ENCODE measurements at regions not wholly inside any gene's neighbourhood (a gene's known extent, or its start where the extent isn't known, plus 50 kb on each side); places are given as distances from the start of the nearest gene placed in this dataset.
"Not testable (repeated sequence)": the region's sequence is repeated elsewhere in the genome, so short reads cannot be mapped to it uniquely, and the experiment has no call there.

GRCh38 chr16:13634959-13635358, 285.0 kb upstream of the ERCC4 start:
- no peak for DNase-seq

GRCh38 chr16:13638218-13638617, 281.7 kb upstream of the ERCC4 start:
- no peak for DNase-seq

GRCh38 chr16:13643412-13643811, 276.5 kb upstream of the ERCC4 start:
- no peak for DNase-seq

GRCh38 chr16:13645601-13646245, 274.2 kb upstream of the ERCC4 start:
- DNase-seq: no peak

GRCh38 chr16:13660807-13661206, 259.1 kb upstream of the ERCC4 start:
- no peak for DNase-seq

- DNase-seq: no peak
These were observed 254.1 kb upstream of the ERCC4 start for GRCh38 chr16:13665876-13666275.

- no peak for DNase-seq
These were observed 247.8 kb upstream of the ERCC4 start for GRCh38 chr16:13672196-13672595.

GRCh38 chr16:13680021-13680889, 239.7 kb upstream of the ERCC4 start:
- DNase-seq: no peak

GRCh38 chr16:13684819-13685563, 235.0 kb upstream of the ERCC4 start:
- no peak for DNase-seq

- DNase-seq: no peak
These were observed 223.9 kb upstream of the ERCC4 start for GRCh38 chr16:13696017-13696416.

GRCh38 chr16:13697013-13697412, 222.9 kb upstream of the ERCC4 start:
- DNase-seq: no peak

GRCh38 chr16:13697568-13697967, 222.4 kb upstream of the ERCC4 start:
- no peak for DNase-seq

GRCh38 chr16:13702614-13703013, 217.3 kb upstream of the ERCC4 start:
- no peak for DNase-seq

GRCh38 chr16:13708347-13709120, 211.4 kb upstream of the ERCC4 start:
- DNase-seq: no peak

- DNase-seq: no peak
These were observed 201.2 kb upstream of the ERCC4 start for GRCh38 chr16:13718748-13719147.

- DNase-seq: no peak
These were observed 192.0 kb upstream of the ERCC4 start for GRCh38 chr16:13727943-13728342.

- DNase-seq: no peak
These were observed 186.4 kb upstream of the ERCC4 start for GRCh38 chr16:13733561-13733960.

GRCh38 chr16:13739621-13740373, 180.2 kb upstream of the ERCC4 start:
- DNase-seq: not testable (repeated sequence)

- no peak for DNase-seq
These were observed 177.0 kb upstream of the ERCC4 start for GRCh38 chr16:13742928-13743327.

- no peak for DNase-seq
These were observed 176.4 kb upstream of the ERCC4 start for GRCh38 chr16:13743571-13743970.

- no peak for DNase-seq
These were observed 163.4 kb upstream of the ERCC4 start for GRCh38 chr16:13756411-13757140.
